Loucy (cell line): ENCODE measurements at regions not wholly inside any gene's neighbourhood (a gene's known extent, or its start where the extent isn't known, plus 50 kb on each side); places are given as distances from the start of the nearest gene placed in this dataset.

Experiments used
- CTCF ChIP-seq: fragments of 200-600 bp; sonication (generic); conservative IDR thresholded peaks from 2 replicates; pipeline ENCODE4 v1.5.1; 2014; ENCODE audit warnings: mild to moderate bottlenecking, antibody characterized with exemption, low read length
- EZH2phosphoT487 ChIP-seq: fragments of 200-600 bp; IDR thresholded peaks from 2 replicates; pipeline ENCODE4 v1.6.1; 2018; ENCODE audit warnings: antibody characterized with exemption, mild to moderate bottlenecking, moderate library complexity, borderline replicate concordance

GRCh38 chrX:6292599-6292998 lies 63.9 kb upstream of the NLGN4X start:
- TF ChIP-seq CTCF (no peak), EZH2phosphoT487 (no peak)
